ENCODE measurements at regions not wholly inside any gene's neighbourhood (a gene's known extent, or its start where the extent isn't known, plus 50 kb on each side); places are given as distances from the start of the nearest gene placed in this dataset.

GRCh38 chr13:89988206-89988605 is 1359.3 kb upstream of the MIR17HG start:
- no peak for DNase-seq (ENCODE audit: low read depth in 1 of 2, low spot score in 1 of 2)
- TF ChIP-seq GABPA (IDR thresholded peaks at IDR 0.05; ENCODE audit: low read depth) (no peak), SPI1 (IDR thresholded peaks at IDR 0.05; ENCODE audit: borderline replicate concordance, low read depth) (no peak), POLR2AphosphoS5 (IDR thresholded peaks at IDR 0.05; ENCODE audit: low read depth) (no peak), REST (IDR thresholded peaks at IDR 0.05; ENCODE audit: insufficient replicate concordance, low read depth) (no peak)
- TF ChIP-seq, protein P1, sequence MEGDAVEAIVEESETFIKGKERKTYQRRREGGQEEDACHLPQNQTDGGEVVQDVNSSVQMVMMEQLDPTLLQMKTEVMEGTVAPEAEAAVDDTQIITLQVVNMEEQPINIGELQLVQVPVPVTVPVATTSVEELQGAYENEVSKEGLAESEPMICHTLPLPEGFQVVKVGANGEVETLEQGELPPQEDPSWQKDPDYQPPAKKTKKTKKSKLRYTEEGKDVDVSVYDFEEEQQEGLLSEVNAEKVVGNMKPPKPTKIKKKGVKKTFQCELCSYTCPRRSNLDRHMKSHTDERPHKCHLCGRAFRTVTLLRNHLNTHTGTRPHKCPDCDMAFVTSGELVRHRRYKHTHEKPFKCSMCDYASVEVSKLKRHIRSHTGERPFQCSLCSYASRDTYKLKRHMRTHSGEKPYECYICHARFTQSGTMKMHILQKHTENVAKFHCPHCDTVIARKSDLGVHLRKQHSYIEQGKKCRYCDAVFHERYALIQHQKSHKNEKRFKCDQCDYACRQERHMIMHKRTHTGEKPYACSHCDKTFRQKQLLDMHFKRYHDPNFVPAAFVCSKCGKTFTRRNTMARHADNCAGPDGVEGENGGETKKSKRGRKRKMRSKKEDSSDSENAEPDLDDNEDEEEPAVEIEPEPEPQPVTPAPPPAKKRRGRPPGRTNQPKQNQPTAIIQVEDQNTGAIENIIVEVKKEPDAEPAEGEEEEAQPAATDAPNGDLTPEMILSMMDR (IDR thresholded peaks at IDR 0.05; ENCODE audit: insufficient read depth, low read length): no peak
- H3K27ac ChIP-seq (replicated peaks): no peak overlapping the region
- H3K27me3 ChIP-seq (ENCODE audit: insufficient read depth, poor library complexity, severe bottlenecking): no peaks in the 10 kb centered on the region
- H3K4me3 ChIP-seq (replicated peaks; ENCODE audit: insufficient read depth, low read length): no peak overlapping the region

GRCh38 chr13:90003566-90003965 is 1343.9 kb upstream of the MIR17HG start:
- no peak overlapping the region for H3K4me3 ChIP-seq (replicated peaks; ENCODE audit: insufficient read depth, low read length)
- no peaks in the 10 kb centered on the region for H3K27me3 ChIP-seq (ENCODE audit: insufficient read depth, poor library complexity, severe bottlenecking)
- H3K27ac ChIP-seq (replicated peaks): no peak overlapping the region
- DNase-seq (ENCODE audit: low read depth in 1 of 2, low spot score in 1 of 2): no peak
- TF ChIP-seq REST (IDR thresholded peaks at IDR 0.05; ENCODE audit: insufficient replicate concordance, low read depth): no peak
- TF ChIP-seq SPI1 (IDR thresholded peaks at IDR 0.05; ENCODE audit: borderline replicate concordance, low read depth): no peak
- no peak for TF ChIP-seq GABPA (IDR thresholded peaks at IDR 0.05; ENCODE audit: low read depth)
- TF ChIP-seq, protein P1 (IDR thresholded peaks at IDR 0.05; ENCODE audit: insufficient read depth, low read length): no peak

DNA sequence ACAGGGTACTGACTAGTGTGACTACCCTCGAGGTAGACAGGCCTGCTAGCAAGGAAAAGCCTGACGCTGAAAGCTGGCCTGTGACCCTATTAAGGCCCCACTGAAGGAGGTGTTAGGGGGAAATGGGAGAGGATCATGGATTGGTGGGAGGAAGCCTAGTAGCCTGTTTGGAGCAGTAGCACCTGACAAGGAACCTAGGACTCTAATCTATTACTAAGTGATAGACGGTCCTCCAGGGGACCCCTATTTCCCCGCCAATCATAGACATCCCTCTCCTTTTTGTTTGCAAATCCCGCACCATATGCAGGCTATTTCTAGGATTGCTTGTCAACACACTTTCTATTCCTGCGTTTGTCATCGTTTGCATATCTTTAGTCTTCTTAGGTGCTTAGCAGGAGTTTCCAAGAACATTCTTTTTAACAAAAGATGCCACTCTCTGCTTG is 1338.8 kb upstream of the MIR17HG start:
- Histone ChIP-seq H3K27ac (replicated peaks) (no peak overlapping the region), H3K4me3 (replicated peaks; ENCODE audit: insufficient read depth, low read length) (no peak overlapping the region), H3K27me3 (ENCODE audit: insufficient read depth, poor library complexity, severe bottlenecking) (no peaks in the 10 kb centered on the region)
- DNase-seq (ENCODE audit: low read depth in 1 of 2, low spot score in 1 of 2): no peak
- TF ChIP-seq POLR2AphosphoS5 (IDR thresholded peaks at IDR 0.05; ENCODE audit: low read depth) (no peak), GABPA (IDR thresholded peaks at IDR 0.05; ENCODE audit: low read depth) (no peak), REST (IDR thresholded peaks at IDR 0.05; ENCODE audit: insufficient replicate concordance, low read depth) (no peak), SPI1 (IDR thresholded peaks at IDR 0.05; ENCODE audit: borderline replicate concordance, low read depth) (no peak)
- TF ChIP-seq, protein P1 (IDR thresholded peaks at IDR 0.05; ENCODE audit: insufficient read depth, low read length): no peak
